T-cell (primary cell): ENCODE measurements at regions not wholly inside any gene's neighbourhood (a gene's known extent, or its start where the extent isn't known, plus 50 kb on each side); places are given as distances from the start of the nearest gene placed in this dataset.
"Not testable (repeated sequence)": the region's sequence is repeated elsewhere in the genome, so short reads cannot be mapped to it uniquely, and the experiment has no call there.

Experiments
- ATAC-seq, 4 experiments: fragments of 200-7000 bp in 3 of 4; fragments of 150-1000 bp in 1 of 4; cut with Tn5 transposase; replicated peaks in 1 of 4; 1 replicate in 3 of 4; 2 replicates in 1 of 4; pipeline ENCODE4 v1.10.0; 2021; ENCODE audit warnings: moderate library complexity in 3 of 4, mild to moderate bottlenecking in 2 of 4, moderate number of reproducible peaks in 1 of 4
- CTCF ChIA-PET, 2 donors: fragments of 300-600 bp; sonication (Branson Sonifier 250); formaldehyde crosslinking; loops; one replicate each; lab custom pipeline; 2022; ENCODE audit warnings: antibody characterized with exemption in 2 of 2; lab: Charles Lee
- POLR2A ChIA-PET, 2 donors: fragments of 300-600 bp; sonication (Branson Sonifier 250); formaldehyde crosslinking; loops; one replicate each; lab custom pipeline; 2022; ENCODE audit warnings: antibody characterized with exemption in 2 of 2; lab: Charles Lee
- DNase-seq, 35 experiments: peaks; one replicate each; pipeline versions ENCODE4 v3.0.0 to v3.0.0-alpha.2; 2013 to 2023
- H3K27ac ChIP-seq: one replicate; pipeline ENCODE4 v1.5.1; 2013; ENCODE audit warnings: low read length
- H3K27me3 ChIP-seq, 2 experiments: replicated peaks in 1 of 2; 1 replicate in 1 of 2; 2 replicates in 1 of 2; pipeline versions ENCODE4 v1.6.1 to v1.7.0; 2013; ENCODE audit warnings: low read length in 1 of 2, mixed read lengths in 1 of 2; ENCODE audit not compliant: control insufficient read depth in 2 of 2, insufficient read depth in 2 of 2; ENCODE audit errors: extremely low read depth in 1 of 2
- H3K36me3 ChIP-seq, 2 donors: 1 replicate in 1 of 2; 2 replicates in 1 of 2; pipeline versions ENCODE4 v1.6.1 to v1.7.0; 2013; ENCODE audit warnings: low read length in 1 of 2; ENCODE audit not compliant: control insufficient read depth in 2 of 2, insufficient read depth in 1 of 2; ENCODE audit errors: extremely low read depth in 1 of 2
- H3K4me1 ChIP-seq, 2 experiments: 1 replicate in 1 of 2; 2 replicates in 1 of 2; pipeline versions ENCODE4 v1.6.1 to v1.7.0; 2013; ENCODE audit warnings: low read length in 2 of 2, mixed read lengths in 1 of 2; ENCODE audit not compliant: insufficient read depth in 2 of 2, control insufficient read depth in 1 of 2; ENCODE audit errors: extremely low read depth in 1 of 2
- H3K4me3 ChIP-seq, 2 donors: 1 replicate in 1 of 2; 2 replicates in 1 of 2; pipeline versions ENCODE4 v1.5.1 to v1.7.0; 2013; ENCODE audit warnings: mild to moderate bottlenecking in 2 of 2, low read length in 1 of 2, moderate library complexity in 1 of 2; ENCODE audit not compliant: control insufficient read depth in 1 of 2; ENCODE audit errors: extremely low read depth in 1 of 2
- H3K9me3 ChIP-seq: 2 replicates; pipeline ENCODE4 v1.7.0; 2013
- H3K27ac Mint-ChIP-seq, 2 donors: one replicate each; pipeline ENCODE4 v1.8.0; 2020 to 2021; ENCODE audit warnings: mild to moderate bottlenecking in 2 of 2, mixed read lengths in 2 of 2
- H3K27me3 Mint-ChIP-seq, 2 donors: one replicate each; pipeline ENCODE4 v1.8.0; 2021 to 2022; ENCODE audit warnings: mixed read lengths in 2 of 2
- H3K36me3 Mint-ChIP-seq: one replicate; pipeline ENCODE4 v1.8.0; 2021; ENCODE audit warnings: mixed read lengths
- H3K4me1 Mint-ChIP-seq, 3 donors: one replicate each; pipeline ENCODE4 v1.8.0; 2020 to 2022; ENCODE audit warnings: mixed read lengths in 3 of 3, mild to moderate bottlenecking in 1 of 3
- H3K4me3 Mint-ChIP-seq, 3 donors: one replicate each; pipeline ENCODE4 v1.8.0; 2020 to 2022; ENCODE audit warnings: mild to moderate bottlenecking in 3 of 3, mixed read lengths in 3 of 3, moderate library complexity in 3 of 3
- H3K9me3 Mint-ChIP-seq, 3 donors: one replicate each; pipeline ENCODE4 v1.8.0; 2020 to 2022; ENCODE audit warnings: mixed read lengths in 3 of 3
- WGBS: methylation state at CpG from one replicate; pipeline ENCODE4 v1.1.5; 2013; ENCODE audit warnings: missing lambda C conversion rate; ENCODE audit not compliant: insufficient coverage; 5-methylcytosine and 5-hydroxymethylcytosine counted together

- H3K4me1 ChIP-seq: peaks cover 3 to 19% of the 10 kb centered on the region in 2 experiments
- H3K9me3 ChIP-seq: no peaks in the 10 kb centered on the region
- Mint-ChIP-seq H3K36me3 (peaks cover 22% of the 10 kb centered on the region), H3K9me3 (peaks cover 0 to 10% (median 3%) of the 10 kb centered on the region in 3 donors), H3K4me1 (peaks cover 24 to 43% (median 25%) of the 10 kb centered on the region in 3 donors), H3K4me3 (no peak overlapping the region), H3K27ac (no peak overlapping the region), H3K27me3 (no peaks in the 10 kb centered on the region)
- H3K27me3 ChIP-seq: no peaks in the 10 kb centered on the region
- H3K4me3 ChIP-seq: no peak overlapping the region
- H3K36me3 ChIP-seq: peaks cover 0 to 2% of the 10 kb centered on the region in 2 donors
- ChIA-PET POLR2A (interaction anchor here in 1 of 2 donors (0.6 kb wide), 1 partner anchor 111 kb away, joined by 3 read pairs; no protein-coding TSS in a partner anchor), CTCF (interaction anchor here in 1 of 2 donors (0.6 kb wide), 1 partner anchor 119 kb away, joined by 3 read pairs; no protein-coding TSS in a partner anchor)
- no peak for DNase-seq
- H3K27ac ChIP-seq: no peak overlapping the region
- no peak for ATAC-seq
- whole genome bisulfite sequencing: no CpG with 5 or more reads among the region's 1 CpG
These were observed 66.0 kb upstream of the ACYP2 start for GRCh38 chr2:54049365-54049764.

- not testable (repeated sequence) for H3K4me3 ChIP-seq, ATAC-seq, H3K27me3 ChIP-seq, H3K4me3 Mint-ChIP-seq, H3K27me3 Mint-ChIP-seq, H3K9me3 ChIP-seq, H3K36me3 ChIP-seq, DNase-seq, H3K27ac Mint-ChIP-seq, H3K27ac ChIP-seq
- ChIA-PET POLR2A (interaction anchor here in 1 of 2 donors (0.6 kb wide), 1 partner anchor 111 kb away, joined by 3 read pairs; no protein-coding TSS in a partner anchor), CTCF (interaction anchor here in 1 of 2 donors (0.6 to 0.9 kb wide), 3 partner anchors 36 to 119 kb away, joined by 3 read pairs; no protein-coding TSS in a partner anchor)
- no CpG with 5 or more reads among the region's 7 CpGs for WGBS
- peaks cover 20 to 38% (median 20%) of the 10 kb centered on the region in 3 donors for H3K4me1 Mint-ChIP-seq
- H3K4me1 ChIP-seq: peaks cover 3 to 19% of the 10 kb centered on the region in 2 experiments
- peaks cover 22% of the 10 kb centered on the region for H3K36me3 Mint-ChIP-seq
- H3K9me3 Mint-ChIP-seq: peaks cover 0 to 10% (median 3%) of the 10 kb centered on the region in 3 donors
These were observed 66.5 kb upstream of the ACYP2 start for GRCh38 chr2:54048896-54049295.

GRCh38 chr2:54048117-54048785 is 67.2 kb upstream of the ACYP2 start:
- ChIA-PET CTCF (interaction anchor here (0.6 to 0.9 kb wide), 3 partner anchors 35 to 1472 kb away, joined by 3 to 4 read pairs (median 3); no protein-coding TSS in a partner anchor), POLR2A (no interaction called here)
- Histone ChIP-seq H3K36me3 (peaks cover 2 to 5% of the 10 kb centered on the region in 2 donors), H3K27ac (no peak overlapping the region), H3K9me3 (no peaks in the 10 kb centered on the region), H3K4me1 (peaks cover 3 to 15% of the 10 kb centered on the region in 2 experiments), H3K4me3 (no peak overlapping the region), H3K27me3 (no peaks in the 10 kb centered on the region)
- peaks cover 0 to 6% (median 3%) of the 10 kb centered on the region in 3 donors for H3K9me3 Mint-ChIP-seq
- H3K4me1 Mint-ChIP-seq: peaks cover 13 to 32% (median 14%) of the 10 kb centered on the region in 3 donors
- H3K4me3 Mint-ChIP-seq: no peak overlapping the region
- peaks cover 16% of the 10 kb centered on the region for H3K36me3 Mint-ChIP-seq
- H3K27ac Mint-ChIP-seq: peak overlapping the region; percentile 28 to 64
- no peaks in the 10 kb centered on the region for H3K27me3 Mint-ChIP-seq
- peak in 19 of 35 experiments; percentile 3 to 36 (median 17) for DNase-seq
- ATAC-seq: peak; percentile 58 to 75 (median 68)
- 100% methylated on average over 1 of the region's 2 CpGs for WGBS

- 60% methylated on average over 1 of the region's 3 CpGs for WGBS
- POLR2A ChIA-PET: no interaction called here
These were observed 67.8 kb upstream of the ACYP2 start for GRCh38 chr2:54047658-54048057.

GRCh38 chr2:54047091-54047490 is 68.3 kb upstream of the ACYP2 start:
- H3K9me3 ChIP-seq: no peaks in the 10 kb centered on the region
- CTCF ChIA-PET: interaction anchor here in 1 of 2 donors (0.8 kb wide), 1 partner anchor 132 kb away, joined by 3 read pairs; no protein-coding TSS in a partner anchor
- POLR2A ChIA-PET: no interaction called here
- peak overlapping the region in 1 of 2 donors; percentile 23 for H3K27ac Mint-ChIP-seq
- DNase-seq (peak in 1 of 35 experiments; percentile 18), ATAC-seq (no peak)
- H3K4me3 Mint-ChIP-seq: no peak overlapping the region
- H3K36me3 ChIP-seq: peaks cover 2 to 5% of the 10 kb centered on the region in 2 donors
- no peak overlapping the region for H3K4me3 ChIP-seq
- no peaks in the 10 kb centered on the region for H3K27me3 ChIP-seq
- peaks cover 9 to 24% (median 11%) of the 10 kb centered on the region in 3 donors for H3K4me1 Mint-ChIP-seq
- 50% methylated on average over 1 of the region's 4 CpGs for WGBS
- H3K27ac ChIP-seq: no peak overlapping the region
- no peaks in the 10 kb centered on the region for H3K27me3 Mint-ChIP-seq
- H3K4me1 ChIP-seq: peaks cover 3 to 11% of the 10 kb centered on the region in 2 experiments
- peaks cover 15% of the 10 kb centered on the region for H3K36me3 Mint-ChIP-seq
- H3K9me3 Mint-ChIP-seq: peaks cover 0 to 6% (median 3%) of the 10 kb centered on the region in 3 donors

More at GRCh38 chr2:54047658-54048057, 67.8 kb upstream of the ACYP2 start:
- no peak overlapping the region for H3K27ac ChIP-seq
- H3K9me3 ChIP-seq: no peaks in the 10 kb centered on the region
- Mint-ChIP-seq H3K27ac (no peak overlapping the region), H3K4me3 (no peak overlapping the region), H3K4me1 (peaks cover 9 to 26% (median 11%) of the 10 kb centered on the region in 3 donors), H3K27me3 (no peaks in the 10 kb centered on the region), H3K36me3 (peaks cover 15% of the 10 kb centered on the region), H3K9me3 (peaks cover 0 to 6% (median 3%) of the 10 kb centered on the region in 3 donors)
- ATAC-seq (no peak), DNase-seq (no peak)
- no peaks in the 10 kb centered on the region for H3K27me3 ChIP-seq
- CTCF ChIA-PET: no interaction called here
- H3K4me3 ChIP-seq: no peak overlapping the region
- peaks cover 3 to 11% of the 10 kb centered on the region in 2 experiments for H3K4me1 ChIP-seq
- peaks cover 2 to 5% of the 10 kb centered on the region in 2 donors for H3K36me3 ChIP-seq

- no peak overlapping the region for H3K27ac ChIP-seq
- H3K27me3 Mint-ChIP-seq: no peaks in the 10 kb centered on the region
- no CpG with 5 or more reads among the region's 2 CpGs for WGBS
- ChIA-PET POLR2A (interaction anchor here in 1 of 2 donors (0.6 kb wide), 1 partner anchor 1204 kb away, joined by 3 read pairs; no protein-coding TSS in a partner anchor), CTCF (no interaction called here)
- H3K9me3 ChIP-seq: no peaks in the 10 kb centered on the region
- peaks cover under 1 to 5% of the 10 kb centered on the region in 2 donors for H3K36me3 ChIP-seq
- H3K4me1 ChIP-seq: peaks cover 0 to 8% of the 10 kb centered on the region in 2 experiments
- peaks cover 2 to 8% (median 2%) of the 10 kb centered on the region in 3 donors for H3K4me1 Mint-ChIP-seq
- ATAC-seq (no peak), DNase-seq (no peak)
- H3K36me3 Mint-ChIP-seq: peaks cover 7% of the 10 kb centered on the region
- H3K9me3 Mint-ChIP-seq: peaks cover 0 to 6% (median 3%) of the 10 kb centered on the region in 3 donors
- H3K27me3 ChIP-seq: no peaks in the 10 kb centered on the region
- H3K27ac Mint-ChIP-seq: no peak overlapping the region
- H3K4me3 ChIP-seq: no peak overlapping the region
- H3K4me3 Mint-ChIP-seq: no peak overlapping the region
These were observed 72.3 kb upstream of the PSME4 start for GRCh38 chr2:54042897-54043620.
